Brain microvascular endothelial cell (primary cell): ENCODE measurements at regions not wholly inside any gene's neighbourhood (a gene's known extent, or its start where the extent isn't known, plus 50 kb on each side); places are given as distances from the start of the nearest gene placed in this dataset.
A peak's percentile ranks its signal among the peaks of the same experiment; 100 is the strongest.

ENCODE experiments used
- DNase-seq: peaks from one replicate; pipeline ENCODE4 v3.0.0-alpha.2; 2020
- H3K27ac ChIP-seq: fragments of 250-450 bp; sonication (Bioruptor Pico); 2 replicates; pipeline ENCODE4 v1.5.1; 2020; ENCODE audit warnings: mild to moderate bottlenecking, moderate library complexity
- H3K27me3 ChIP-seq: fragments of 250-450 bp; sonication (Bioruptor Pico); replicated peaks from 2 replicates; pipeline ENCODE4 v1.5.1; 2020; ENCODE audit warnings: mild to moderate bottlenecking
- H3K36me3 ChIP-seq: fragments of 250-450 bp; sonication (Bioruptor Pico); replicated peaks from 2 replicates; pipeline ENCODE4 v1.5.1; 2020; ENCODE audit warnings: mild to moderate bottlenecking
- H3K4me3 ChIP-seq: 2 replicates; pipeline ENCODE4 v1.5.1; 2011; ENCODE audit warnings: low read depth, mild to moderate bottlenecking, control low read depth, low read length, moderate library complexity
- in situ Hi-C: cut with HindIII; loops from 2 replicates; pipeline ENCODE4 v1.10.0; 2017; ENCODE audit warnings: low sequenced_read_pairs, low pct_ligation_motif_present
- TF ChIP-seq, protein P1 (sequence below): IDR thresholded peaks from 2 replicates; pipeline ENCODE4 v1.5.1; 2011; ENCODE audit warnings: low read depth, mild to moderate bottlenecking, moderate library complexity, low read length, control low read depth, inconsistent platforms; ENCODE audit errors: missing control alignments

DNA sequence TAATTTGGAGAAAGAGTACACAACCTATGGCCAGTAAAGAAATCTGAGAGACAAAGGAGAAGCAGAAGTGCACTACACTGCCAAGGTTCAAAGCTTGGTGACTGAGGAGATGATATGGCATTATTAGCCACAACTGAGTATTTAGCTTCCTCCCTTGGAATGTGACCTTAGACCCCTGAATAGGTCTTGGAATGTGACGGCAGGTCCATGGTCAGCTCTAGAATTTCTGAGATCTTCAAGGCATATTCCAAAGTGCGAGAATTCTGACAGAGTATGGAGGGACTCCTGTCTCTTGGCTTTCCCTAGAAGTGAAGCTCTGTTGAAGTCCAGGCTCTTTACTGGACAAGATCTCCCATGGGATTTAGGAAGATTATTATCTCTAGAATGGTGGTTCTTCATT is 130.0 kb upstream of the FN1 start:
- in situ Hi-C loops = no loop called here
- Histone ChIP-seq H3K27me3 (no peaks in the 10 kb centered on the region), H3K27ac (no peak overlapping the region), H3K4me3 (no peak overlapping the region), H3K36me3 (no peaks in the 10 kb centered on the region)
- TF ChIP-seq, protein P1, sequence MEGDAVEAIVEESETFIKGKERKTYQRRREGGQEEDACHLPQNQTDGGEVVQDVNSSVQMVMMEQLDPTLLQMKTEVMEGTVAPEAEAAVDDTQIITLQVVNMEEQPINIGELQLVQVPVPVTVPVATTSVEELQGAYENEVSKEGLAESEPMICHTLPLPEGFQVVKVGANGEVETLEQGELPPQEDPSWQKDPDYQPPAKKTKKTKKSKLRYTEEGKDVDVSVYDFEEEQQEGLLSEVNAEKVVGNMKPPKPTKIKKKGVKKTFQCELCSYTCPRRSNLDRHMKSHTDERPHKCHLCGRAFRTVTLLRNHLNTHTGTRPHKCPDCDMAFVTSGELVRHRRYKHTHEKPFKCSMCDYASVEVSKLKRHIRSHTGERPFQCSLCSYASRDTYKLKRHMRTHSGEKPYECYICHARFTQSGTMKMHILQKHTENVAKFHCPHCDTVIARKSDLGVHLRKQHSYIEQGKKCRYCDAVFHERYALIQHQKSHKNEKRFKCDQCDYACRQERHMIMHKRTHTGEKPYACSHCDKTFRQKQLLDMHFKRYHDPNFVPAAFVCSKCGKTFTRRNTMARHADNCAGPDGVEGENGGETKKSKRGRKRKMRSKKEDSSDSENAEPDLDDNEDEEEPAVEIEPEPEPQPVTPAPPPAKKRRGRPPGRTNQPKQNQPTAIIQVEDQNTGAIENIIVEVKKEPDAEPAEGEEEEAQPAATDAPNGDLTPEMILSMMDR = no peak
- peak; percentile 21 for DNase-seq

DNA sequence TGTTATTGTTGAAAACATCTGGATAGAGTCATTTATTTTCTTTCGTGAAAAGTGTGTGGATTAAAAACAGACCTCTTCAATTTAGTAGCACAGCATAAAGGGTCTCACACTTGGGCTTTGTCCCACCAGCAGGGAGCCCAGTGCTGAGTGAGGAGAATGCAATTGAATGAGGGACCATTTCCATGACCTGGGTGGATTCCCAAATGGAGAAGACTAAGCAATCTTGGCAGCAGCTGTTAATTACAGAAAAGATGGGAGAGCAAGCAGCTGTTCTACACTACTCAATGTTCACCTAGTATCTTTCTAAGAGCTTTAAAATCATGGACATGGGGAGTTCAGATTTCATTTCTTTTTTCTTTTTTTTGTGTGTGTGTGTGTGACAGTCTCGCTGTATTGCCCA is 121.8 kb upstream of the FN1 start:
- in situ Hi-C loops = no loop called here
- TF ChIP-seq, protein P1 = no peak
- no peak overlapping the region for H3K4me3 ChIP-seq

DNA sequence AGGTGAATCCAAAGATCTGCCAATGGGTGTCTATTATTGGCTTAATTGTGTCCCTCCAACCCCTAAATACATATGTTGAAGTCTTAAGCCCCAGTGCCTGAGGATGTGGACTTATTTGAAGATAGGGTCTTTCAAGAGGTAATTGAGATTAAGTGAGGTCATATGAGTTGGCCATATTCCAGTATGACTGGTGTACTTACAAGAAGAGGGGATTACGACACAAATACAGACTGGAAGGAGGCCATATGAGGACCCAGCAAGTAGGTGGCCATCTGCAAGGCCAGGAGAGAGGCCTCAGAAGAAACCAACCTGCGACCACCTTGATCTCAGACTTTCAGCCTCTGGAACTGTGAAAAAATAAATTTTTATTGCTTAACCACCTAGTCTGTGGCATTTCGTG is 121.1 kb upstream of the FN1 start:
- TF ChIP-seq, protein P1 = no peak
- H3K27me3 ChIP-seq = no peaks in the 10 kb centered on the region
- H3K36me3 ChIP-seq = no peaks in the 10 kb centered on the region
- in situ Hi-C loops = no loop called here
- no peak for DNase-seq
- H3K4me3 ChIP-seq = no peak overlapping the region
- no peak overlapping the region for H3K27ac ChIP-seq

More for the DNA sequence above, 121.8 kb upstream of the FN1 start:
- Histone ChIP-seq H3K27me3 (no peaks in the 10 kb centered on the region), H3K27ac (no peak overlapping the region), H3K36me3 (no peaks in the 10 kb centered on the region)
- no peak for DNase-seq

DNA sequence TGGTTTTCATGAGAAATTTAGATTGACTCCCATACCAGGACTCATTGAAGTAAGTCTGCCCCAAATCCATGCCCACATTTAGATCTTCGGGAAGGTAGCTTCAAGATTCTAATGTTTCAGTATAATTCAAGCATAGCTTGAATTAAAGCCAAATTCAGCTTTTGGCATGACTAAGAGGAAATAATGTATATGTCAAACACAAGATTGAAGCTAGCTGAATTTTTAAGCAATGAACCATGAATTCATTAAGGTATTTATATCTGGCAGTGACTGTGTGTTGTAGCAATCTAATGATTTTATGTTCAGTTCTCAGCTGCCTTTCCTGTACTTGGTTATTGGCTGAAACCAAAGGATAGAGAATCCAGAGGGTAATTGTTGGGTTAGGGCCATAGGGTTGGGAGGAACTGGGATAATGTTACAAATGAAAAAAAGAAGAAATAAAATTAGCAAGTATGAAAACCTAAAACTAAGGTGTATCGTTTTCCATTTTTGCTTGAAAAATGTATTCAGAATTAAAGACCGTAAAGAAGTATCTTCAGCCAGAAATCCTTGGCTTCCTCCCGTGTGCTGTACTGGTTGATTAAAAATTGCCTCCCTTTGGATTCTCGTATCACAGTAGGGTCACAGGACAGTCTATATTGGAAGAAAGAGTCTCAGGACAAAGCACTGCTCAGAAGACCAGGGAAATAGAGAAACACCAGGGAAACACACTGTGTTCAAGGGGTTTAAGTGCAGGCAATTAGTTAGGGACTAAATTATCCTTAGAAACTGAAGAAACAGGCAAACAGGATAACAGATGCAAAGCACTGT is 119.0 kb upstream of the FN1 start:
- Histone ChIP-seq H3K27ac (peak overlapping the region; percentile 1), H3K4me3 (no peak overlapping the region), H3K27me3 (no peaks in the 10 kb centered on the region), H3K36me3 (no peaks in the 10 kb centered on the region)
- TF ChIP-seq, protein P1 = no peak
- DNase-seq = no peak
- in situ Hi-C loops = no loop called here

DNA sequence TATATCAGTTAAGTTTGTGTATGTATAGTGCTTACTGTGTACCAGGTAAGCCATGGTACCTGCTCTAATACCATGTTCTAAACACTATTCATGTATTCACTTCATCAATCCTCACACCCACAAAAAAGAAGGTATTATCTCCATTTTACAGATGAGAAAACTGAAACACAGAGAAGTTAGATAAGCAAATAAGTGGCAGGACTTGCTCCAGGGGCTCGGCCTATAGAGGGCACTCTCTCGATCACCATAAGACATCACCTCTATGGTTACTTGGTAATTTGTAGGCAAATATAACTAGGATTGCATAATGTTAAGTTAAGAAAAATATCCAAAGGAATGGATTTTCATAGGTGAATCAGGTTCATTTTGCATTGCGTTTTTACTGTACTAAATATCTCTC is 118.1 kb upstream of the FN1 start:
- H3K27me3 ChIP-seq = no peaks in the 10 kb centered on the region
- H3K27ac ChIP-seq = no peak overlapping the region
- H3K4me3 ChIP-seq = no peak overlapping the region
- H3K36me3 ChIP-seq = no peaks in the 10 kb centered on the region
- TF ChIP-seq, protein P1 = peak; percentile 40
- in situ Hi-C loops = no loop called here
- no peak for DNase-seq

DNA sequence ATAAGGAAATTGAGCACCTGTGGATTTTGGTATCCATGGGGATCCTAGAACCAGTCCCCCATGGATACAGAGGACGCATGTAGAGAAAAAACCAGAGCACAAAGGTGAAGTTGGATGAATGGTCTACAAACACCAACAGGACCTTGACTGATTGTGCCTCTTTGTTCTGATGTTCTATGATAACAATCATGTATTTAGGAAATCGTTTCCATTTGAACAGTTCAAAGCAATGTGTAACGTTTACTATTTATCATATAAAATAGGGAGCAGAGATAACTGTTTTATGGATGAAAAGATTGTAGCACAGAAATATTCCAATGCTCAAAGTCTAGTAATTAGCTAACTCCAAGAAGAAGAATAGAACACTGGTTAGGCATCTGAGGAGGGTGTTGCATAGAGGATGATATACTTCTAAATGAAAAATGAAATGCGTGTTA is 116.3 kb upstream of the FN1 start:
- TF ChIP-seq, protein P1 = no peak
- Histone ChIP-seq H3K4me3 (no peak overlapping the region), H3K36me3 (no peaks in the 10 kb centered on the region), H3K27ac (no peak overlapping the region), H3K27me3 (no peaks in the 10 kb centered on the region)
- in situ Hi-C loops = no loop called here
- no peak for DNase-seq
